NCI-H1694 (cell line): ENCODE measurements at regions not wholly inside any gene's neighbourhood (a gene's known extent, or its start where the extent isn't known, plus 50 kb on each side); places are given as distances from the start of the nearest gene placed in this dataset.
"Not testable (repeated sequence)": the region's sequence is repeated elsewhere in the genome, so short reads cannot be mapped to it uniquely, and the experiment has no call there.

Experiments used
- DNase-seq: peaks from one replicate; lab custom pipeline; 2025; lab: John Stamatoyannopoulos, UW

- DNase-seq = no peak
Observed at GRCh38 chr2:129011466-129012061, 692.9 kb upstream of the HS6ST1 start.

GRCh38 chr2:129014432-129014831, 695.8 kb upstream of the HS6ST1 start:
- no peak for DNase-seq

- no peak for DNase-seq
Observed at GRCh38 chr2:129015397-129016285, 697.0 kb upstream of the HS6ST1 start.

DNA sequence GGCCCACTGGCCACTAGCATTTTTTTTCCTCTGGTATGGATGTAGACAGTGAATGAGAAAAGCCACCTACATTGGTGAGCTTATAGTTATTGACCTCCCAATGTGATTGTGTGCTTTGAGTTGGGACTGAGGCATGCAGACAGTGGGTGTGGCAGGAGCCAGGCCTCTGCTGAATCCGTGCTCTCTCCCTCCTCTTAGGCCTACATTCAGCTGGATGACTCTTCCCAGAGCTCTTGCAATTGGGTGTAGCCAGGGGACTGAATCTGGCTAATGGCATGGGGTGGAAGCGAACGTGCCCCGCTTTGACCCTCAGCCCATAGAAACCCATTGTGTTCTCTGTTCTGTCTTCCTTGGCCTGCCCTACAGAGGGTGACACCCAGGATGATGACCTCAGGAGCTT, 698.3 kb upstream of the HS6ST1 start:
- no peak for DNase-seq

DNA sequence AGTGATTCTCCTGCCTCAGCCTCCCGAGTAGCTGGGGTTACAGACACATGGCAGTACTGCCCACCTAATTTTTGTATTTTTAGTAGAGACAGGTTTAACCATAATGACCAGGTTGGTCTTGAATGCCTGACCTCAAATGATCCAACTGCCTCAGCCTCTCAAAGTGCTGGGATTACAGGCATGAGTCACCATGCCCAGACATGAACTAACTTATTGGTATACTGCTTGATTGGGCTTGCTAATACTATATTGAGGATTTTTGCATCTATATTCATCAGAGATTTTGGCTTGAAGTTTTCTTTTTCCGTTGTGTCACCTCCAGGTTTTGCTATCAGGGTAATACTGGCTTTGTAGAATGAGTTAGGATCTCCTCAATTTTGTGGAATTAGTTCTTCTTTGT, 706.1 kb upstream of the HS6ST1 start:
- DNase-seq = no peak

DNA sequence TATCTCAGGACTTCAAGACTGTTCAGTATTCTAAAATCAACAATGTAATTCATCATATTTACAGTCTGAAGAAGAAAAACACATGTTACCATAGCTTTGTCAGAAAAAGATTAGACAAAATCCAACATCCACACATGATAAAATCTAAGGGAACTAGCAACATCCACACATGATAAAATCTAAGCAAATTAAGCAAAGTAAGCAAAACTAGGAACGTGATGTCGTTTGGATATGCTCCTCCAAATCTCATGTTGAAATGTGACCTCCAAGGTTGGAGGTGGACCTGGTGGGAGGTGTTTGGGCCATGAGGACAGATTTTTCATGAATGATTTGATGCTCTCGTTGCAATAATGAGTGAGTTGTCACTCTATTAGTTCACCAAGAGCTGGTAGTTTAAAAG, 717.3 kb upstream of the HS6ST1 start:
- no peak for DNase-seq

DNA sequence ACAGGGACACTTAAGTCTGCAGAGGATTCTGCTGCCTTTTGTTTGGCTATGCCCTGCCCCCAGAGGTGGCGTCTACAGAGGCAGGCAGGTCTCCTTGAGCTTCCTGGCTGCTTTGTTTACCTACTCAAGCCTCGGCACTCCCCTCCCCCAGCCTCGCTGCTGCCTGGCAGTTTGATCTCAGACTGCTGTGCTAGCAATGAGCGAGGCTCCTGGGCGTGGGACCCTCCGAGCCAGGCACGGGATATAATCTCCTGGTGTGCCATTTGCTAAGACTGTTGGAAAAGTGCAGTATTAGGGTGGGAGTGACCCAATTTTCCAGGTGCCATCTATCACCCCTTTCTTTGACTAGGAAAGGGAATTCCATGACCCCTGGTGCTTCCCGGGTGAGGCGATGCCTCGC, 725.0 kb upstream of the HS6ST1 start:
- DNase-seq = not testable (repeated sequence)

DNA sequence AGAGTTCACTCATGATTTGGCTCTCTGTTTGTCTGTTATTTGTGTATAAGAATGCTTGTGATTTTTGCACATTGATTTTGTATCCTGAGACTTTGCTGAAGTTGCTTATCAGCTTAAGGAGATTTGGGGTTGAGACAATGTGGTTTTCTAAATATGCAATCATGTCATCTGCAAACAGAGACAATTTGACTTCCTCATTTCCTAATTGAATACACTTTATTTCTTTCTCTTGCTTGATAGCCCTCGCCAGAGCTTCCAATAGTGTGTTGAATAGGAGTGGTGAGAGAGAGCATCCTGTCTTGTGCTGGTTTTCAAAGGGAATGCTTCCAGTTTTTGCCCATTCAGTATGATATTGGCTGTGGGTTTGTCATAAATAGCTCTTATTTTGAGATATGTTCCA, 727.8 kb upstream of the HS6ST1 start:
- DNase-seq = not testable (repeated sequence)

DNA sequence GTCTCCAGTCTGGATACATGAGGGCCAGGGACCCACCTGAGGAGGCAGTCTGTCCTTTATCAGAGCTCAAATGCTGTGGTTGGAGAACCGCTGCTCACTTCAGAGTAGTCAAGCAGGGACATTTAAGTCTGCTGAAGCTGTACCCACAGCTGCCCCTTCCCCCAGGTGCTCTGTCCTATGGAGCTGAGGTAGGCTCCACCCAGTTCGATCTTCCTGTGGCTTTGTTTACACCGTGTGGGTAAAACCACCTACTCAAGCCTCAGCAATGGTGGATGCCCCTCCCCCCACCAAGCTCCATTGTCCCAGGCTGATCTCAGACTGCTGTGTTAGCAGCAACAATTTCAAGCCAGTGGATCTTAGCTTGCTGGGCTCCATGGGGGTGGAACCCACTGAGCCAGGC, 731.4 kb upstream of the HS6ST1 start:
- no peak for DNase-seq

DNA sequence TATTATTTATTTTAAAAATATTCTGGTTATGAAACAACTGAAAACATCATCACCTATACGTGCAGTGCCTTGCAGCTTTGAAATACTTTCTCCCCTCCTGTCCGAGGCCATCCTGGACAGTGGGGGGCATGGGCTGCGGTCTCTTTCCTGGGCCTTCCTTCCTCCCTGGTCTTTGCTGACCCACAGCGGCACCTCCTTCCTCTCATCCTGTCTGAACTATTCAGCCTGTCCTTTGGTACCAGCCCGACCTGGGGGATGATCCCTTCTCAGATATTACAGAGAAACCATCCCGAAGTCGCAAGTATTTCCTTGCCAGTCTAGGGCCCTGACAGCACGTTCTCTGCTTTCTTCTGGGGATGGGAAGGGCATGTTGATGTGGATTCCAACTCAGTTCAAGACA, 736.6 kb upstream of the HS6ST1 start:
- DNase-seq = no peak

DNA sequence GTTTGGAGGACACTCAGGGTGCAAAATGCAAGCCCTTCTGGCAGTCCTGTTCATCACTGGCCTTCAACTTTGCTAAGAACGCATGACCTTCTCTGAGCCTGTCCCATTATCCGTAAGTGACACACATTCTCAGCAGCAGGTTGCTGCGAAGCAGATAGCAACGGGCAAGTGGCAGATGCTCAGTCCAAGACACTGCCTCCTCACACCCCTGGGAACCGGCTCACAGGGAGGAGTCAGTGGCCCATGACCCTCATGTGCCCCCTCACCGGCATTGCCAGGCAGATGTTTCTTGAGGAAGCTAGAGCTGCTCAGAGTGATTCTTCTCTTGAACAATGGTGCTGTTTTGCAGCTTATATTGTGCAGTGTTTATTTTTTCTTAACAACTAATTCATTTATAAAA, 737.2 kb upstream of the HS6ST1 start:
- DNase-seq = no peak

DNA sequence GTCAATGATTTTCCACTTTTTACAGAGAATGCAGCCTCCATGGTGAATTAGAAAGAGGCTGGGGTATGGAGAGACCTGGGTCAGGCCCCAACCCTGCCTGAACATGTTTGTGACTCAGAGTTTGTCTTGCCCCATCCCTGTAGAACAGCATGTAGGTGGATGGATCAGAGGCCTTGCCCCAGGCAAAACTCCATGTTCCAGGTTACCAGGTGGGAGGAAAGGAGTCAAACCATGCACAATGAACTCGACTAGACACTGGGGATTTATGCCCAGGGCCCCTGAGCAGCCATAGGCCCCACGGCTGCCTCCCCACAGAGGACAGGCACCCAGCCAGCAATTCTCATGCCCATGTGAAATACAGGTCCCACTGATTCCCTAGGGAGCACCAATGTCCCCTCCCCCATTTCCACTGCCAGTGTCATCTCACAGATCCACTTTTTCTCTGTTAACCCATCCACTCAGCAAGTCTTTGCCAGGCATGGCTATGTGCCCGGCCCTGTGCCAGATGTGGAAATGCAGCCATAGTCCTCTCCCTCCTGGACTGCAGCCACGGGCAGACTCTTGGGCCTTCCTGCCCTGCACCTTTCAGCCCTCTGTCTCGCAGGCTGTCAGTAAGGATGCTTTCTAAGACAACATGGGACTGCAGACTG, 737.8 kb upstream of the HS6ST1 start:
- no peak for DNase-seq

GRCh38 chr2:129056959-129057317, 738.3 kb upstream of the HS6ST1 start:
- DNase-seq = no peak

GRCh38 chr2:129058981-129059380, 740.3 kb upstream of the HS6ST1 start:
- no peak for DNase-seq

DNA sequence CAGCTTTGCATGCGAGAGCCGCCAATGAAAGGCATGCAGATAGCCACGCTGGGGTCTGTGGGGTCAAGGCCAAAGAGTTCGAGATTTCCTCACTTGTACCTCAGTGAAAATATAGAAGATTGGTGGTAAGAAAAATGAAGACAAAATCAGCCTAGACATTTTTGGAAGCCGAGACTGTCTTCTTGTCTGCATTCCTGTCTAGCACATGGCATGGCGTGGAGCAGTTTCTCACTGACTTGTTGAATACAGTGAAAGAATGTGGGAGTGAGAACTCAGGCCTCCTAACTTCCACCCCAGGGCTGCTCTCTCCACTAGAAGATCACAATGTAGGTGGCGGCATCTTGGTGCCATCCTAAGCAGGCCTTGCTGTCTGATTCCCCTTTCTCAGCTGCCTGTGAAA, 740.8 kb upstream of the HS6ST1 start:
- DNase-seq = no peak

GRCh38 chr2:129061069-129061768, 742.6 kb upstream of the HS6ST1 start:
- no peak for DNase-seq

DNA sequence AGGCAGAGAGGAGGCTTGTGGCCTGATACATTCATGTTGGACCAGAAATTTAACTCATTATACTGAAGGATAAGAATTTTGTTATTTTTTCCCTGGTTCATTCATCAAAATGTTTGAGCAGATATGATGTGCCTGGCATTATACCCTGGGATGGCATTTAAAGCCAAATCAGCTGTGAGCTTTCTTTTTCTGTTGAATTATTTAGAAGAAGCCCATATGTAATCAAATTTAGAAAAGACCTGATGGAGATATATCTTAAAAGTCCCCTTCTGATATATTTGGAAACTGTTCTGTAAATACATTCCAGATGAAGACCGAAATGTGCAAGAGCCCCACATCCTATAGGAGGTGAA, 743.1 kb upstream of the HS6ST1 start:
- DNase-seq = no peak

GRCh38 chr2:129062146-129062912, 743.7 kb upstream of the HS6ST1 start:
- no peak for DNase-seq

DNA sequence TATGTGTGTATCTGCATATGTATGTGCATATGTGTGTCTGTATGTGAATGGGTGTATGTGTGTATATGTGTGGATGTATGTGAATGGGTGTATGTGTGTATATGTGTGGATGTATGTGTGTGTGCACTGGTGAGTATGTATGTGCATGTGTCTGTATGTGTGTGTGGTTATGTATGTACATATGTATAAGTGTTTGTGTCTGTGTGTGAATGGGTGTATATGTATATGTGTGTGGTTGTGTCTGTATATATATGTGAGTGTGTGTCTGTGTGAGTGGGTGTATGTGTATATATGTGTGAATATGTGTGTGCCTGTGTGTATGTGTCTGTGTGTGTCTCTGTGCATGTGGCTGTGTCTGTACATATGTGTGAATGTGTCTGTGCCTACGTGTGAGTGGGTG, 748.4 kb upstream of the HS6ST1 start:
- no peak for DNase-seq

DNA sequence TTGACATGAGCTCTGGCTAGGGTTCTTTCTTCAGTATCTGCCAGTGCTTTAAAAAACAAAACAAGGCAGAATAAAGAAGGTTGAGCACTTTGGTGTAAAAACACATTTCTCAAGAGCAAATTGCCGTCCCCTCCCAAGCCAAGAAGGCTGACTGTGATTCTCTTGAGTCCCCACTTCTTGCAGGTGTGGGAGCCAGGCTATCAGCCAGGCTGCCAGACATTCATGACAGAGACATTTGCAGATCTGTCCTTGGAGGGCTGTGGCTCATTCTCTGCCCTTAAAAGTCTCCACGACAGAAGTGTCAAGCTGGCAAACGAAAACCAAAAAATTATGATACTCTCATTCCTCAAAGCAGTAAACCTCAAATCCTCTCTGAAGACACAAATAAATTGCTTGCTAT, 749.3 kb upstream of the HS6ST1 start:
- DNase-seq = no peak

- no peak for DNase-seq
Observed at GRCh38 chr2:129068543-129068942, 749.9 kb upstream of the HS6ST1 start.
